Transverse colon (tissue), 4 donors: ENCODE measurements at regions not wholly inside any gene's neighbourhood (a gene's known extent, or its start where the extent isn't known, plus 50 kb on each side); places are given as distances from the start of the nearest gene placed in this dataset.

Source experiments
- CTCF ChIP-seq, 5 experiments: fragments of 200-600 bp in 3 of 5; fragments of 450-650 bp in 2 of 5; sonication (generic) in 3 of 5; IDR thresholded peaks; 1 replicate in 2 of 5; 2 replicates in 3 of 5; pipeline ENCODE4 v1.5.1; 2016 to 2017; ENCODE audit warnings: antibody characterized with exemption in 5 of 5, inconsistent platforms in 3 of 5, mild to moderate bottlenecking in 2 of 5, moderate library complexity in 1 of 5
- EP300 ChIP-seq: sonication (generic); formaldehyde crosslinking; IDR thresholded peaks from one replicate; pipeline ENCODE4 v1.6.1; 2017; ENCODE audit warnings: antibody characterized with exemption, low read depth
- POLR2A ChIP-seq: fragments of 450-650 bp; IDR thresholded peaks from one replicate; pipeline ENCODE4 v1.6.1; 2016; ENCODE audit warnings: antibody characterized with exemption, mild to moderate bottlenecking, moderate library complexity
- POLR2AphosphoS5 ChIP-seq, 3 donors: sonication (generic); formaldehyde crosslinking; IDR thresholded peaks; one replicate each; pipeline ENCODE4 v1.6.1; 2016; ENCODE audit warnings: antibody characterized with exemption in 3 of 3

DNA sequence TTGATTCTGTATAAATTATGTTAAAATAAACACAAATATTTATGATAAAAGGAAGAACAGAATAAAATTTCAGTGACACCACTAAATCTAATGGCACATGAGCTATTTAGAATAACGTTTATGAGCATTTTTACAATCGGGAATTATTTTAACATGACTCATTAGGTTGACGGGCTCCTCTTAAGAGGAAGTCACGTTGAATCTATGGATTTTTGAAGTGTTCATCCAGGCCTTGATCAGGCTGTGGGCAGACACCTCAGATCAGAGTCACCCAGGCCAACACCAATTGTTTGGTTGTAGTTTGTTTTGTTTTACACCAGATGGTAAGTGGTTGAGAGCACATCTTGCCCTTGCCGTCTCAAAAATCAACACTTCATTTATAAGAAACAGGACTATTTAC lies 257.8 kb downstream of the FOXO1 start:
- TF ChIP-seq POLR2A (no peak), CTCF (IDR thresholded peaks at IDR 0.05) (no peak), EP300 (no peak), POLR2AphosphoS5 (IDR thresholded peaks at IDR 0.05) (no peak)
